ENCODE measurements at regions not wholly inside any gene's neighbourhood (a gene's known extent, or its start where the extent isn't known, plus 50 kb on each side); places are given as distances from the start of the nearest gene placed in this dataset.

GRCh38 chr1:219774386-219774785 is 154.0 kb downstream of the SLC30A10 start:
- TF ChIP-seq CTCF (IDR thresholded peaks at IDR 0.05 in 4 of 5, conservative IDR thresholded peaks at IDR 0.05 in 1 of 5) (no peak), POLR2A (IDR thresholded peaks at IDR 0.05) (no peak)
